ENCODE measurements at regions not wholly inside any gene's neighbourhood (a gene's known extent, or its start where the extent isn't known, plus 50 kb on each side); places are given as distances from the start of the nearest gene placed in this dataset.

- TF ChIP-seq CTCF (IDR thresholded peaks at IDR 0.05): no peak
- no peak for TF ChIP-seq EP300 (IDR thresholded peaks at IDR 0.05)
These were observed 1275.2 kb downstream of the TBC1D22A start for GRCh38 chr22:48037618-48038017.
